ENCODE measurements at regions not wholly inside any gene's neighbourhood (a gene's known extent, or its start where the extent isn't known, plus 50 kb on each side); places are given as distances from the start of the nearest gene placed in this dataset.

GRCh38 chr7:91527460-91527859 lies 263.2 kb downstream of the FZD1 start:
- Histone ChIP-seq H3K4me2 (ENCODE audit: low read depth, low read length) (no peak overlapping the region), H3K79me2 (ENCODE audit: insufficient read depth, low read length) (no peaks in the 10 kb centered on the region), H3K4me1 (ENCODE audit: insufficient read depth, low read length) (no peaks in the 10 kb centered on the region), H3K9me3 (ENCODE audit: low read length) (no peaks in the 10 kb centered on the region), H3K36me3 (replicated peaks in 1 of 2; ENCODE audit: control insufficient read depth in 1 of 2, insufficient read depth in 2 of 2, low read length in 2 of 2) (no peaks in the 10 kb centered on the region), H3K27ac (ENCODE audit: extremely low read length, insufficient read depth, low read length) (no peak overlapping the region), H2AFZ (ENCODE audit: low read length) (no peak overlapping the region), H3K27me3 (ENCODE audit: control insufficient read depth in 1 of 2, insufficient read depth in 2 of 2, low read length in 2 of 2) (no peaks in the 10 kb centered on the region), H4K20me1 (ENCODE audit: insufficient read depth, low read length) (no peaks in the 10 kb centered on the region), H3K9ac (ENCODE audit: insufficient read depth, low read depth, low read length) (no peak overlapping the region), H3K4me3 (replicated peaks in 1 of 3; ENCODE audit: insufficient read depth in 1 of 3, low read depth in 2 of 3, low read length in 3 of 3) (no peak overlapping the region)
- intact Hi-C loops (cut with micrococcal nuclease; ENCODE audit: unreplicated experiment), result no loop called here
- FAIRE-seq (no peak), DNase-seq (ENCODE audit: low spot score) (no peak), ATAC-seq (no peak)
- no TSS peak for BruUV-seq (replicated peaks)
- in situ Hi-C loops (cut with HindIII; ENCODE audit: extremely low pct_ligation_motif_present, low pct_unique_long_range_greater_than_20kb), result no loop called here
- 60% methylated on average over 3 of the region's 5 CpGs for WGBS (ENCODE audit: low lambda C conversion rate)
- ChIA-PET CTCF (ENCODE audit: low intra/inter-chr PET ratio, low total read pairs) (no interaction called here), POLR2A (no interaction called here)
- TF ChIP-seq ZNF598 (CRISPR knock-in tag; IDR thresholded peaks at IDR 0.05; ENCODE audit: borderline replicate concordance) (no peak), RBFOX2 (IDR thresholded peaks at IDR 0.05; ENCODE audit: low read depth, low read length) (no peak), THAP9 (CRISPR knock-in tag; IDR thresholded peaks at IDR 0.05; ENCODE audit: borderline replicate concordance) (no peak), GRHL1 (CRISPR knock-in tag; conservative IDR thresholded peaks at IDR 0.05) (no peak), ZNF230 (CRISPR knock-in tag; IDR thresholded peaks at IDR 0.05) (no peak), MBD4 (IDR thresholded peaks at IDR 0.05; ENCODE audit: borderline replicate concordance, low read length) (no peak), ARID3A (IDR thresholded peaks at IDR 0.05; ENCODE audit: low read depth, low read length) (no peak), FIP1L1 (IDR thresholded peaks at IDR 0.05; ENCODE audit: borderline replicate concordance, insufficient read depth, low read depth, low read length) (no peak), STAG1 (CRISPR knock-in tag; IDR thresholded peaks at IDR 0.05) (no peak)
- TF ChIP-seq, protein P1, sequence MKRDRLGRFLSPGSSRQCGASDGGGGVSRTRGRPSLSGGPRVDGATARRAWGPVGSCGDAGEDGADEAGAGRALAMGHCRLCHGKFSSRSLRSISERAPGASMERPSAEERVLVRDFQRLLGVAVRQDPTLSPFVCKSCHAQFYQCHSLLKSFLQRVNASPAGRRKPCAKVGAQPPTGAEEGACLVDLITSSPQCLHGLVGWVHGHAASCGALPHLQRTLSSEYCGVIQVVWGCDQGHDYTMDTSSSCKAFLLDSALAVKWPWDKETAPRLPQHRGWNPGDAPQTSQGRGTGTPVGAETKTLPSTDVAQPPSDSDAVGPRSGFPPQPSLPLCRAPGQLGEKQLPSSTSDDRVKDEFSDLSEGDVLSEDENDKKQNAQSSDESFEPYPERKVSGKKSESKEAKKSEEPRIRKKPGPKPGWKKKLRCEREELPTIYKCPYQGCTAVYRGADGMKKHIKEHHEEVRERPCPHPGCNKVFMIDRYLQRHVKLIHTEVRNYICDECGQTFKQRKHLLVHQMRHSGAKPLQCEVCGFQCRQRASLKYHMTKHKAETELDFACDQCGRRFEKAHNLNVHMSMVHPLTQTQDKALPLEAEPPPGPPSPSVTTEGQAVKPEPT (CRISPR knock-in tag; IDR thresholded peaks at IDR 0.05; ENCODE audit: low read depth), result no peak
- TF ChIP-seq, protein P2, sequence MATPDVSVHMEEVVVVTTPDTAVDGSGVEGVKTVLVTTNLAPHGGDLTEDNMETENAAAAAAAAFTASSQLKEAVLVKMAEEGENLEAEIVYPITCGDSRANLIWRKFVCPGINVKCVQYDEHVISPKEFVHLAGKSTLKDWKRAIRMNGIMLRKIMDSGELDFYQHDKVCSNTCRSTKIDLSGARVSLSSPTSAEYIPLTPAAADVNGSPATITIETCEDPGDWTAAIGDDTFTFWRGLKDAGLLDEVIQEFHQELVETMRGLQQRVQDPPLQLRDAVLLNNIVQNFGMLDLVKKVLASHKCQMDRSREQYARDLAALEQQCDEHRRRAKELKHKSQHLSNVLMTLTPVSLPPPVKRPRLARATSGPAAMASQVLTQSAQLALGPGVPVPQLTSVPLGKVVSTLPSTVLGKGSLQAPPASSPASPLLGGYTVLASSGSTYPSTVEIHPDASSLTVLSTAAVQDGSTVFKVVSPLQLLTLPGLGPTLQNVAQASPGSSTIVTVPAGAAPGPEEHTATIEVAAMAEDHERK (CRISPR knock-in tag; IDR thresholded peaks at IDR 0.05; ENCODE audit: low read depth), result no peak

Measured in HepG2 (cell line).